Muscle of back (tissue), 3 donors: ENCODE measurements at regions not wholly inside any gene's neighbourhood (a gene's known extent, or its start where the extent isn't known, plus 50 kb on each side); places are given as distances from the start of the nearest gene placed in this dataset.
"Not testable (repeated sequence)": the region's sequence is repeated elsewhere in the genome, so short reads cannot be mapped to it uniquely, and the experiment has no call there.

Experiments used
- DNase-seq, 3 donors: peaks; one replicate each; pipeline versions ENCODE4 v3.0.0 to v3.0.0-alpha.2; 2013

- DNase-seq, result not testable (repeated sequence)
Measured at GRCh38 chr14:105678996-105679958, 152.9 kb downstream of the TMEM121 start.

GRCh38 chr14:105679959-105680735, 153.8 kb downstream of the TMEM121 start:
- DNase-seq, result not testable (repeated sequence)

DNA sequence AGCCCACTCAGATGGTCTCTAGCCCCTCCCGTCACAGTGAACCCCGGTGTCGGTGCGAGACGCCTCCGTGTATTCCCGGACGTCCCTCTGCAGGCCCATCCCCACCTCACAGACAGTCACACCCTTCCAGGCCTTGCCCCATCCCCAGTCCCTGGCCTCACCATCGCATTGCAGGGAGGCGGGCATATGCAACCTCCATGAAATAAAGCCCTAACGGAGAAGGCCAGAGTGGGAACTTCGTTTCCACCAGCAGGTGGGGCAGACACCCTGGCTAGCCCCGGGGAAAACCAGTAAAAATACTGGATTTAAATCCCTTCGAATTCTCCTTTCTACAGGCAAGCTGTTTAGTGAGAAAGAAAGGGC, 154.3 kb downstream of the TMEM121 start:
- not testable (repeated sequence) for DNase-seq

- not testable (repeated sequence) for DNase-seq
Measured at GRCh38 chr14:105681606-105682185, 155.3 kb downstream of the TMEM121 start.

DNA sequence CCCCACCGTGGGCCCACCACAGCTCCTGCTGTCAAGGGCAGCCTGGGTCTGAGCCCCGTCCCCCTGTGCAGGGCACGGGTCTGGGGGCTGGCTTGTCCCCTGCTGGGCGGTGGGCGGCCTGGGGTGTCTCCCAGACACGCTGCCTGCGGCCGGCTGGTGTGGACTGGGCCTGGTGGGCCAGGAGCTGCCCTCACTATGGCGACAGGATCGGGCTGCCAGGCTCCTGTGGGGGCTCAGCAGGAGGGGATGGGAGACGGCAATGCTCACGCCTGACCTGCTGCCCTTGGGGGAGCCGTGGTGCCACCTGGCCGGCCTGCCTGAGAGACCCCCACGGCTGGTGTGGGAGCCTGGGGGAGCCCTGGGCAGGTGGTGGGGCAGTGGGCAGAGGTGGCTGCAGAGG, 156.1 kb downstream of the TMEM121 start:
- DNase-seq, result not testable (repeated sequence)

DNA sequence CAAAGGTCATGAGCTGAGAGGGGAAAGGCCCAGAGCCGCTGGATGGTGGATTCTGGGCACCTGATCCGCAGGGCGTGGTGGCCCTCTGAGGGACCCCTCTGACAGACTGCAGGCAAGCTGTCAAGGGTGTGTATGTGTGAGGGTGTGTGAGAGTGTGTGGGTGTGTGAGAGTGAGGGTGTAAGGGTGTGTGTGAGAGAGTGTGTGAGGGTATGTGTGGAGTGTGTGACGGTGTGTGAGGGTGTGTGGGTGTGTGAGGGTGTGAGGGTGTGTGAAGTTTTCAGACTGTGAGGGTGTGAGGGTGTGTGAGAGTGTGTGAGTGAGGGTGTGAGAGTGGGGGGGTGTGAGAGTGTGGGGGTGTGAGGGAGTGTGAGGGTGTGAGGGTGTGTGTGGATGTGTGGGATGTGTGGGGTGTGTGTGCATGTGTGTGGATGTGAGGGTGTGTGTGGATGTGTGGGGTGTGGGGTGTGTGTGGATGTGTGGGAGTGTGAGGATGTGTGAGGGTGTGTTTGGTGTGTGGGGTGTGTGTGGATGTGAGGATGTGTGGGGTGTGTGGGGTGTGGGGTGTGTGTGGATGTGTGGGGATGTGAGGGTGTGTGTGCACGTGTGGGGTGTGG, 156.7 kb downstream of the TMEM121 start:
- no peak for DNase-seq

GRCh38 chr14:105684056-105684455, 157.7 kb downstream of the TMEM121 start:
- not testable (repeated sequence) for DNase-seq

GRCh38 chr14:105684597-105684996, 158.2 kb downstream of the TMEM121 start:
- not testable (repeated sequence) for DNase-seq

DNA sequence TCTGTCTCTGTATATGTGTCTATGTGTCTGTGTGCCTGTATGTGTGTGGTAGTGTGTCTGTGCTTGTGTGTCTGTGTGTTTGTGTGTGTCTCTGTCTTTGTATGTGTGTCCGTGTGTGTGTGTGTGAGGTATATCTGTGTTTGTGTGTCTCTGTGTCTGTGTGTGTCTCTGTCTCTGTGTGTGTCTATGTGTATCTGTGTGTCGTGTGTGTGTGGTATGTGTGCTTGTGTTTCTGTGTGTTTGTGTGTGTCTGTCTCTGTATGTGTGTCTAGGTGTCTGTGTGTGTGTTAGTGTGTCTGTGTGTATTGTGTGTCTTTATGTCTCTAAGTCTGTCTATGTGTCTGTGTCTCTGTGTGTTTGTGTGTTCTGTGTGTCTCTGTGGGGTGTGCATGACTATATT, 158.6 kb downstream of the TMEM121 start:
- DNase-seq, result no peak

GRCh38 chr14:105685605-105686004, 159.2 kb downstream of the TMEM121 start:
- not testable (repeated sequence) for DNase-seq

GRCh38 chr14:105686050-105686449, 159.7 kb downstream of the TMEM121 start:
- not testable (repeated sequence) for DNase-seq

GRCh38 chr14:105686462-105687170, 160.2 kb downstream of the TMEM121 start:
- DNase-seq, result not testable (repeated sequence)

DNA sequence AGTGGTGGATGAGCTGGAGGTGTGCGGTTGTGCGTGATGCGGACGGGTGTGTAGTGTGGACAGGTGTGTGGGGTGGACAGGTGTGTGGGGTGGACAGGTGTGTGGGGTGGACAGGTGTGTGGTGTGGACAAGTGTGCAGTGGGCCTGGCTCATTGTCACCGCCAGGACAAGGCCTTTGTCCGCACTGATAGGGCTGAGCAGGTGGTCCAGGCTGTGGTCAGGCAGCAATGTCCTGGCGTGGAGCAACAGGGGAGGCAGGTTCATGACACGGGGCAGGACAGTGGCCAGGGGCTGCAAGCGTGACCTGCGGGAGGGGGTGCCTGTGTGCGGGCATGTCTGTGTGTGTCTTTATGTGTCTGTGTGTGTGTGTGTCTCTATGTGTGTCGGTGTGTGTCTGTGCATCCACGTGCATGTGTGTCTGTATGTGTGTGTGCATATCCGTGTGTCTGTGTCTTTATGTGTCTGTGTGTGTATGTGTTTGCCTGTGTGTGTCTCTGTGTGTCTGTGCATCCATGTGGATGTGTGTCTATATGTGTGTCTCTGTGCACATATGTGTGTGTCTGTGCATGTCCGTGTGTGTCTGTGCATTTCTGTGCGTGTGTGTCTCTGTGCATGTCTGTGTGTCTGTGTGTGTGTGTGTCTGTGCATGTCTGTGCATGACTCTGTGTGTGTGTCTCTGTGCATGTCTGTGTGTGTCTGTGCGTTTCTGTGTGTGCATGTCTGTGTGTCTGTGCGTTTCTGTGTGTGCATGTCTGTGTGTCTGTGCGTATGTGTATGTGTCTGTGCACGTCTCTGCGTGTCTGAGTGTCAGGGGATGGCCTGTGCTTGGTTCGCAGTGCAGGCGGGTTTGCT, 161.0 kb downstream of the TMEM121 start:
- DNase-seq, result not testable (repeated sequence)

DNA sequence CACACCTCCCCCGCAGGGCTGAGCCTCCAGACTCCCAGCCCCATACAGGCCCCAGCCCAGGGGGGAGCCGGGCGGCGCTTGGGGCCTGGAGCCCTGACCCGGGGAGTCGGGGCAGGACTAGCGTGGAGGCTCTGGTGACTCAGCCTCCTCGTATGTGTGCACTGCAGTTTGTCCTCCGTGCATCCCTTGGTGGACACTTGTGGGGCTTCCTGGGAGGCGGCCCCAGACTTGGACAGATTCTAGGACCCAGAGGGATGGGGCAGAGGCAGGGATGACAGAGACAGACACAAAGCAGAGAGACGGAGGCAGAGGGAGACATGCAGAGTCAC, 161.6 kb downstream of the TMEM121 start:
- DNase-seq, result not testable (repeated sequence)

DNA sequence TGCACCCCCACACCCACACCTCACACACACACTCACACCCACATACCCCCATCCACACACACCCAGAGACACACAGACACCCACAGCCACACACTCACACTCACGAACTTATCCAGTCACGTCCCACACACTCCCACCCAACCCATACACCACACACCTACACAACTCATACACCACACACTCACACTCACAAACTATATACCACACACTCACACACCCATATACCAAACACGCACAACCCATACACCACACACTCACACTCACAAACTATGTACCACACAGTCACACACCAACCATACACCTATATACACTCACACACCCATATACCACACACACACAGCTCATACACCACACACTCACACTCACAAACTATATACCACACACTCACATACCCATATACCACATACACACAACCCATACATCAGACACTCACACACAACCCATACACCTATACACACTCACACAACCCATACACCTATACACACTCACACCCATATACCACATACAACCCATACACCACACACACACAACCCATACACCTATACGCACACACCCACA, 162.4 kb downstream of the TMEM121 start:
- not testable (repeated sequence) for DNase-seq

DNA sequence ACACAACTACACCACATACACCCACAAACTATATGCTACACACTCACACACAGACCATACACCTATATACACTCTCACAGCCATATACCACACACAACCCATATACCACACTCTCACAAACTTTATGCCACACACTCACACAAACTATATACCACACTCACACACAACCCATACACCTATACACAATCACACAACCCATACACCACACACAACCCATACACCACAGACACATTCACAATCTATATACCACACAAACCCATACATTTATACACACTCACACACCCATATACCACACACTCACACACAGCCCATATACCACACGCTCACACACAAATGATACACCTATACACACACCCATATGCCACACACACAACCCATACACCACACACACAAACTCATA, 163.3 kb downstream of the TMEM121 start:
- DNase-seq, result no peak

DNA sequence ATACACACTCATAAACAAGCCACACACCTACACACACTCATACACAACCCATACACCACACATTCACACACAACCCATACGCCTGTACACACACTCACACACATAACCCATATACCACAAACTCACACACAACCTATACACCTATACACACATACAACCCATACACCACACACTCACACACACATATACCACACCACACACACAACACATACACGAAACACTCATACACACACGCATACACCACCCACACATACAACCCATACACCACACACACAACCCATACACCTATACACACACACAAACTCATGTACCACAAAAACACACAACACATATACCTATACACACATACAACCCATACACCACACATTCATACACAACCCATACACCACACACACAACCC, 164.3 kb downstream of the TMEM121 start:
- DNase-seq, result no peak

DNA sequence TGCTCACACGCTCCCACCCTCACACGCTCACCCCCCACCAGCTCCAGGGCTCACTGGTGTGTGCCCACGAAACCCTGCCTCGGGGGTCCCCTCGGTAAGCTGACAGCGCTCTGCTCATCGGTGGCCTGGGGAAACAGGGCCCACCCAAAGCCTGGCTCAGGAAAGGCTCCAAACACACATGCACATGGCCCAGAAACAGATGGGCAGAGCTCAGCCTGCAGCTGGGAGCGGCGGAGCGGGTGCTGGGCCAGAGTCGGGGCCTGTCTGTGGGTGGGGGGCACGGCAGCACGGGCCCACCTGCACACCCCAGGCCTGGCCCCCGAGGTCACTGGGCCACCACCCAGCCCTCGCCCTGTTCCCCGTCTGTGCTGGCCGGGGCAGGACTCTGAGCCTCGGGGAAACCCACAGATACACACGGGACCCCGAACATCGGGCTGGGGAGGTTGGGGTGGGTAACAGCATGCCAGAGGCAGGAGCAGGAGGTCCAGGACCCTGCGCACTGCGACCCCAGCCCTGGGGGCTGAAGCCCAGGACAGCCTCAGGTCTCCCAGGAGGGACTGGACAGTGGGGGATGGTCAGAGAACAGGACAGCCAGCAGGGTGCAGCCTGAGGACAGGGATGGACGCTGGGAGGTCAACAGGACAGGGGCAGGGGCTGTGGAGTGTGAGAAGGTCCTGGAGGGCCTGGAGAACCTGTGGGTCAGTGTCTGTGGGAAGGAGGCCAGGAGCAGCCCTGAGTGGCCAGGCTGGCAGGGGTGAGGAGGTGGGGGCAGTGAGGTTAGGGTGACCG, 165.1 kb downstream of the TMEM121 start:
- DNase-seq, result not testable (repeated sequence)

GRCh38 chr14:105692110-105692685, 165.8 kb downstream of the TMEM121 start:
- DNase-seq, result not testable (repeated sequence)
